ENCODE measurements at regions not wholly inside any gene's neighbourhood (a gene's known extent, or its start where the extent isn't known, plus 50 kb on each side); places are given as distances from the start of the nearest gene placed in this dataset. TPM values are rescaled to one million over a fixed set of nuclear protein-coding genes. Genes with fewer than 3 reads are reported as not detected.
"Not testable (repeated sequence)": the region's sequence is repeated elsewhere in the genome, so short reads cannot be mapped to it uniquely, and the experiment has no call there.

DNA sequence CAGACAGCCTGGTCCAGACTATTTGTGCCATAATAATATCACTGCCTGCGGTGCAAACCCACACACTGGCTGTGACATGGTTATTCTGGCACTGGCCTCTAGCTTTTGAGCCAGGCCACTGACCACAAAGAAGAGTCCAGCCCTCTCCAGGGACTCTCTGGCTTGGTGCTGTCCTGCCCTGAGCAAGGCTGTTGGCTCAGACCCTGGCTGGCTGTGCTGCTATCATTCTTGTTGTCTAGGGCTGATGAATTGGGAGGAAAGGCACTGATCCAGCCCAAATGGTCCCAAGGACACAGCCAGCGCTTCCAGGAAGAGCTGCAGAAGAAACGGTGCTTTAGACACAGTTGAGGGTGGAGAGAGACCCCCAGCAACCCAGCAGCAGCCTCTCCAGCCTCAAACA, 80.8 kb downstream of the TMEM130 start:
- no peak overlapping the region for H4K8ac ChIP-seq (ENCODE audit: low read depth, low read length)
- no peak overlapping the region for H2BK120ac ChIP-seq (ENCODE audit: low read depth, low read length)
- H2BK5ac ChIP-seq (ENCODE audit: low read length): no peak overlapping the region
- H3K79me1 ChIP-seq (ENCODE audit: low read length): no peaks in the 10 kb centered on the region
- no CpG with 5 or more reads among the region's 3 CpGs for WGBS (ENCODE audit: extremely low coverage, insufficient coverage, low lambda C conversion rate)
- H3K79me2 ChIP-seq (ENCODE audit: control insufficient read depth, insufficient read depth, low read length): no peaks in the 10 kb centered on the region
- H2AK5ac ChIP-seq (ENCODE audit: low read length): no peak overlapping the region
- no peak overlapping the region for H3K4ac ChIP-seq (ENCODE audit: low read depth, low read length)
- H3K9ac ChIP-seq (ENCODE audit: low read length): no peak overlapping the region
- H3K18ac ChIP-seq (ENCODE audit: low read length): no peak overlapping the region
- H3K27me3 ChIP-seq (ENCODE audit: insufficient read depth, low read length, poor library complexity): no peaks in the 10 kb centered on the region
- H4K5ac ChIP-seq (ENCODE audit: low read length): no peak overlapping the region
- no peak overlapping the region for H3K56ac ChIP-seq (ENCODE audit: low read length)
- no peaks in the 10 kb centered on the region for H3K4me1 ChIP-seq (ENCODE audit: control insufficient read depth, low read depth, low read length)
- no peak overlapping the region for H3K4me3 ChIP-seq (ENCODE audit: low read length)
- DNase-seq: no peak
- no peak overlapping the region for H3K27ac ChIP-seq (ENCODE audit: low read depth, low read length)
- no peaks in the 10 kb centered on the region for H3K36me3 ChIP-seq (ENCODE audit: control insufficient read depth, insufficient read depth, low read length)
- H3K23ac ChIP-seq (ENCODE audit: low read length): no peak overlapping the region
- no peak overlapping the region for H3K4me2 ChIP-seq (ENCODE audit: low read length)
- H2BK15ac ChIP-seq (replicated peaks; ENCODE audit: low read depth): no peak overlapping the region

- not testable (repeated sequence) for H3K36me3 ChIP-seq (ENCODE audit: control insufficient read depth, insufficient read depth, low read length); H3K79me2 ChIP-seq (ENCODE audit: control insufficient read depth, insufficient read depth, low read length); H3K27me3 ChIP-seq (ENCODE audit: insufficient read depth, low read length, poor library complexity); H2BK15ac ChIP-seq (replicated peaks; ENCODE audit: low read depth); H2BK5ac ChIP-seq (ENCODE audit: low read length); H3K23ac ChIP-seq (ENCODE audit: low read length); H3K9ac ChIP-seq (ENCODE audit: low read length); H3K27ac ChIP-seq (ENCODE audit: low read depth, low read length); H3K4me3 ChIP-seq (ENCODE audit: low read length); H2BK120ac ChIP-seq (ENCODE audit: low read depth, low read length); H4K5ac ChIP-seq (ENCODE audit: low read length); DNase-seq; H3K79me1 ChIP-seq (ENCODE audit: low read length); H2AK5ac ChIP-seq (ENCODE audit: low read length); H4K8ac ChIP-seq (ENCODE audit: low read depth, low read length); H3K4me1 ChIP-seq (ENCODE audit: control insufficient read depth, low read depth, low read length); H3K4ac ChIP-seq (ENCODE audit: low read depth, low read length); H3K56ac ChIP-seq (ENCODE audit: low read length); H3K4me2 ChIP-seq (ENCODE audit: low read length); H3K18ac ChIP-seq (ENCODE audit: low read length)
- no CpG with 5 or more reads among the region's 4 CpGs for WGBS (ENCODE audit: extremely low coverage, insufficient coverage, low lambda C conversion rate)
Measured at GRCh38 chr7:98794453-98794852, 75.4 kb downstream of the TMEM130 start.

DNA sequence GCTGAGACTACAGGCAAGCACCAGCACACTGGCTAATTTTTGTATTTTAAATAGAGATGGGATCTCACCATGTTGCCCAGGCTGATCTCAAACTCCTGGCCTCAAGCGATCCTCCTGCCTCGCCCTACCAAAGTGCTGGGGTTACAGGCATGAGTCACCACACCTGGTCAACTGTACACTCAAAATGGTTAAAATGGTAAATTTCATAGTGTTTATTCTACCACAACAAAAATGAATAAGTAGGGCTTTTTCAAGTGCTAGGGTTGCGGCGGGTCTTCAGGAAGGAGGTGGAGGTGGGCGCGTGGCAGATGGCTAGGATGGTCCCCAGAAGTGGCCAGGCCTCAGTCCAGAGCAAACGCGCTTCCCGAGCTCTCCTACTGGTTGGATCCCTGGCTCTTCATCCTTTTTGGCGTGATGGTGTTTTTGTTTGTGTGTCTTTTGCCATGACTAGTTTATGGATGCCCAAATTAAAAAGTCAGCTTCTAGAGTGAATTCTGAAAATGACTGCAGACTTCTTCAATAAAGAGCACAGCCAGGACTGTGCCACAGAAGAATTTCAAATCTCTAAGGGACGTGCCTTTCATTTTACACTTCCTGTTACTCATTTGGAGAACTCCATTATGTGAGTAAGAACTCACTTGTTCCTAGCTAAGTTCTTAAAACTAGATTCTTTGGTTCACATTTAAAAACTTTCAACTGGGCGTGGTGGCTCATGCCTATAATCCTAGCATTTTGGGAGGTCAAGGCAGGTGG, 73.9 kb downstream of the TMEM130 start:
- no peak overlapping the region for H2BK5ac ChIP-seq (ENCODE audit: low read length)
- WGBS (ENCODE audit: extremely low coverage, insufficient coverage, low lambda C conversion rate): no CpG with 5 or more reads among the region's 12 CpGs

More for the DNA sequence above, 73.9 kb downstream of the TMEM130 start:
- H2BK120ac ChIP-seq (ENCODE audit: low read depth, low read length): no peak overlapping the region
- H4K5ac ChIP-seq (ENCODE audit: low read length): no peak overlapping the region
- H3K23ac ChIP-seq (ENCODE audit: low read length): no peak overlapping the region
- H3K4me1 ChIP-seq (ENCODE audit: control insufficient read depth, low read depth, low read length): no peaks in the 10 kb centered on the region
- H3K18ac ChIP-seq (ENCODE audit: low read length): no peak overlapping the region
- H3K36me3 ChIP-seq (ENCODE audit: control insufficient read depth, insufficient read depth, low read length): no peaks in the 10 kb centered on the region
- no peak for DNase-seq
- no peak overlapping the region for H3K4ac ChIP-seq (ENCODE audit: low read depth, low read length)
- no peak overlapping the region for H3K4me2 ChIP-seq (ENCODE audit: low read length)
- H3K27ac ChIP-seq (ENCODE audit: low read depth, low read length): no peak overlapping the region
- H3K4me3 ChIP-seq (ENCODE audit: low read length): no peak overlapping the region
- no peak overlapping the region for H2AK5ac ChIP-seq (ENCODE audit: low read length)
- no peak overlapping the region for H3K56ac ChIP-seq (ENCODE audit: low read length)
- no peaks in the 10 kb centered on the region for H3K79me1 ChIP-seq (ENCODE audit: low read length)
- no peak overlapping the region for H4K8ac ChIP-seq (ENCODE audit: low read depth, low read length)
- no peaks in the 10 kb centered on the region for H3K79me2 ChIP-seq (ENCODE audit: control insufficient read depth, insufficient read depth, low read length)
- H3K9ac ChIP-seq (ENCODE audit: low read length): no peak overlapping the region
- H3K27me3 ChIP-seq (ENCODE audit: insufficient read depth, low read length, poor library complexity): no peaks in the 10 kb centered on the region
- H2BK15ac ChIP-seq (replicated peaks; ENCODE audit: low read depth): no peak overlapping the region

Small RNA genes lying in the stretch of these regions (small RNA-seq; reads per million reads assigned to genes)
- gene RNU6-393P (ENCODE audit: insufficient read depth): not detected
